Neutrophil (primary cell): ENCODE measurements at regions not wholly inside any gene's neighbourhood (a gene's known extent, or its start where the extent isn't known, plus 50 kb on each side); places are given as distances from the start of the nearest gene placed in this dataset.

ENCODE experiments used
- H3K27ac ChIP-seq: fragments of 200-600 bp; sonication (generic); 2 replicates; pipeline ENCODE4 v1.5.1; 2016; ENCODE audit warnings: mild to moderate bottlenecking, moderate library complexity
- H3K27me3 ChIP-seq: fragments of 200-600 bp; sonication (generic); 2 replicates; pipeline ENCODE4 v1.6.0; 2016; ENCODE audit warnings: mild to moderate bottlenecking
- H3K36me3 ChIP-seq: fragments of 200-600 bp; sonication (generic); 2 replicates; pipeline ENCODE4 v1.5.1; 2017
- H3K4me1 ChIP-seq, 2 experiments: fragments of 200-600 bp in 1 of 2; sonication (generic) in 1 of 2; 1 replicate in 1 of 2; 2 replicates in 1 of 2; pipeline versions ENCODE4 v1.5.1 to v1.6.1; 2013 to 2016; ENCODE audit warnings: low read depth in 1 of 2, low read length in 1 of 2, mild to moderate bottlenecking in 1 of 2, moderate library complexity in 1 of 2; ENCODE audit not compliant: control insufficient read depth in 1 of 2, insufficient read depth in 1 of 2
- H3K4me3 ChIP-seq, 2 experiments: fragments of 200-600 bp in 1 of 2; sonication (generic) in 1 of 2; 1 replicate in 1 of 2; 2 replicates in 1 of 2; pipeline ENCODE4 v1.5.1; 2013 to 2016; ENCODE audit warnings: low read depth in 1 of 2, low read length in 1 of 2, mild to moderate bottlenecking in 1 of 2, moderate library complexity in 1 of 2
- H3K9me3 ChIP-seq: fragments of 200-600 bp; sonication (generic); 2 replicates; pipeline ENCODE4 v1.5.1; 2016
- TF ChIP-seq, protein P1 (sequence below): fragments of 200-600 bp; sonication (generic); IDR thresholded peaks from 2 replicates; pipeline ENCODE4 v1.5.1; 2016; ENCODE audit warnings: antibody characterized with exemption

DNA sequence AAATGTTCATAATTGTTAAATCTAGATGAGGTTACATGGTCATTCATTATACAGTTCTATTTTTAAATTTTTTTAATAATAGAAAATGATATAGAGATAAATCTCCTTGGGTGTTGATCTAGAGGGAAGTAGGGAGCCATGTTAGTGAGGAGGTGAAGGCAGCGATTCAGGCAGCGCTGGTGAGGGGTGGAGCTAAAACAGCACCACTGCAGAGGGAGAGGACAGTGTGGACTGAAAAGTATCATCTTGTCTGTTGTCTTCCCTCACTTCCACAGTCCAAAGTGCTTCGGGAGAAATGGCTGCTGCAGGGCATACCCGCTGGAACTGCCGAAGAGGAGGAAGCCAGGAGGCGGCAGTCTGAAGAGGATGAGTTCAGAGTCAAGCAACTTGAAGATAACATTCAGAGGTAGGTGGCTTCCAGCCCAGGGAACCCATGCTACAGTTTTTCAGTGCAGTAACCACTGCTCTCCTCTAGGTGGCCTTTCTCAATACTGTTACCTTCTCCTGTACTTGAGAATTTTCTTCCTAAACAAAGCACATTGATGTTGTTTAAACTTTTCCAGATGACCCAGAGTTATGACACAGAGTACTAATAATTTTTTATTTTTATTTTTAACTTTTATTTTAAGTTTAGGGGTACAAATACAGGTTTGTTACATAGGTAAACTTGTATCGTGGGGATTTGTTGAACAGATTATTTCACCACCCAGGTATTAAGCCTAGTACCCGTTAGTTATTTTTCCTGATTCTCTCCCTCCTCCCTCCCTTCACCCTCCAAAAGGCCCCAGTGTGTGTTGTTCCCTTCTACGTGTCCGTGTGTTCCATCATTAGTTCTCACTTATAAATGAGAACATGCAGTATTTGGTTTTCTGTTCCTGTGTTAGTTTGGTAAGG lies 100.5 kb downstream of the PALM2AKAP2 start:
- Histone ChIP-seq H3K27me3 (peaks cover 8% of the 10 kb centered on the region), H3K4me1 (no peaks in the 10 kb centered on the region), H3K9me3 (no peaks in the 10 kb centered on the region), H3K27ac (no peak overlapping the region), H3K36me3 (no peaks in the 10 kb centered on the region), H3K4me3 (no peak overlapping the region)
- TF ChIP-seq, protein P1, sequence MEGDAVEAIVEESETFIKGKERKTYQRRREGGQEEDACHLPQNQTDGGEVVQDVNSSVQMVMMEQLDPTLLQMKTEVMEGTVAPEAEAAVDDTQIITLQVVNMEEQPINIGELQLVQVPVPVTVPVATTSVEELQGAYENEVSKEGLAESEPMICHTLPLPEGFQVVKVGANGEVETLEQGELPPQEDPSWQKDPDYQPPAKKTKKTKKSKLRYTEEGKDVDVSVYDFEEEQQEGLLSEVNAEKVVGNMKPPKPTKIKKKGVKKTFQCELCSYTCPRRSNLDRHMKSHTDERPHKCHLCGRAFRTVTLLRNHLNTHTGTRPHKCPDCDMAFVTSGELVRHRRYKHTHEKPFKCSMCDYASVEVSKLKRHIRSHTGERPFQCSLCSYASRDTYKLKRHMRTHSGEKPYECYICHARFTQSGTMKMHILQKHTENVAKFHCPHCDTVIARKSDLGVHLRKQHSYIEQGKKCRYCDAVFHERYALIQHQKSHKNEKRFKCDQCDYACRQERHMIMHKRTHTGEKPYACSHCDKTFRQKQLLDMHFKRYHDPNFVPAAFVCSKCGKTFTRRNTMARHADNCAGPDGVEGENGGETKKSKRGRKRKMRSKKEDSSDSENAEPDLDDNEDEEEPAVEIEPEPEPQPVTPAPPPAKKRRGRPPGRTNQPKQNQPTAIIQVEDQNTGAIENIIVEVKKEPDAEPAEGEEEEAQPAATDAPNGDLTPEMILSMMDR: peak; percentile 43

DNA sequence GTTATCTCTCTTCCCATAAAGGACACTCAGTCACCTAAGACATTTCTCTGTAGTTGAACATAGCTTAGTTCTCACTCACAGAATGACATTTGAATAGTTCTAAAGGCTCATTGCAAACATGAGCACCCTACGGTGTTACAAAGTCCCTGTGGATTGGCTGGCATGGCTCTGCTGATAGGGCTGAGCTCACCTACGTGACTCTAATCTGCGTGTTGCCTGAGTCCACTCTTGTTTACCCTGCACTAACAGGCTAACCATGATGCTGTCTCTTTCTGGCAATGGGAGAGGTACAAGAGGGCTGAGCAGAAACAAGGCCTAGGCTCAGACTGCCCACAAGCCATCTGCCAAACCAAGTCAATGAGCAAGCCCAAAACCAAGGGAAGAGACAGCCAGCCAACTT lies 103.6 kb downstream of the PALM2AKAP2 start:
- TF ChIP-seq, protein P1: no peak

DNA sequence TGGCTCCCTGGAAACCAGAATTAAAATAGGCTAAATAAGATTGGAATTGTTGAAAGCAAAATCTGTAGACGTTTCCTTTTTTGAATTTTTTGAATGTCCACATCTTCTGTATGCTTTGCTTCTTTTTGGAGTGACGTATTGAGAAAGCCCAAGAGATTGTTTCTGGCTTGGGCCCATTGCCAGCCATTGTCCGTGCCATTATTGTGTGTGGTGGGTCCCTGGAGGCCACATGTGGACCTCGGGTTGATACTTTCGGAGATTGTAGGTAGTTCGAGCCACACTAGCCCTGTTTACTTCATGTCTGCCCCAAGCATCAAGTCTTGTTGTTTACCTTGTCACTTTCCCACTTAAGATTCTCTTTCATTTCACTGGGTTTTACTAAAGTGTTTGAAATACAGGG lies 106.0 kb downstream of the PALM2AKAP2 start:
- TF ChIP-seq, protein P1: no peak
- H3K4me3 ChIP-seq: no peak overlapping the region
- H3K36me3 ChIP-seq: no peaks in the 10 kb centered on the region
- H3K27ac ChIP-seq: no peak overlapping the region
- H3K4me1 ChIP-seq: no peaks in the 10 kb centered on the region
- H3K9me3 ChIP-seq: no peaks in the 10 kb centered on the region
- no peaks in the 10 kb centered on the region for H3K27me3 ChIP-seq

More for the DNA sequence above, 103.6 kb downstream of the PALM2AKAP2 start:
- no peak overlapping the region for H3K27ac ChIP-seq
- H3K4me1 ChIP-seq: no peaks in the 10 kb centered on the region
- H3K27me3 ChIP-seq: no peaks in the 10 kb centered on the region
- H3K9me3 ChIP-seq: no peaks in the 10 kb centered on the region
- no peaks in the 10 kb centered on the region for H3K36me3 ChIP-seq
- no peak overlapping the region for H3K4me3 ChIP-seq

DNA sequence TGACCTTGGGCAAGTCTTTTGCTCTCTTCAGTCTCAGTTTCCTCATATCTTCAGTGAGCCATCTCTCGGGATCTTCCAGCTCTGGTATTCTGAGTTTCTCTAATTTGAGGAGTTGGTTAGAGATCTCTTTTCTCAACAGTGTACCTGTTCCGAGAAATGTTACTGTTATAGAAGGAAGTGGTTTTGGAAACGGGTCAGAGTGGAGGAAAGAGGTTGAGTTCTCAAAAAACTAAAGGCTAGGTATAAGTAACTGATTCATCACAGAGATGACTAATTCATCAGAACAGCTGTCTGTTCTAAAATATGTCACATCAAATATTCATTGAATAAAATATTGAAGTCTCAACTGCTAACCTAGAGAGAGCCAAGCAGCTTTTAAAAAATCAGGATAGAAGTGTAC lies 106.6 kb downstream of the PALM2AKAP2 start:
- no peaks in the 10 kb centered on the region for H3K4me1 ChIP-seq
- no peak overlapping the region for H3K27ac ChIP-seq
- TF ChIP-seq, protein P1: no peak
- no peak overlapping the region for H3K4me3 ChIP-seq
- no peaks in the 10 kb centered on the region for H3K27me3 ChIP-seq
- no peaks in the 10 kb centered on the region for H3K9me3 ChIP-seq
- no peaks in the 10 kb centered on the region for H3K36me3 ChIP-seq

DNA sequence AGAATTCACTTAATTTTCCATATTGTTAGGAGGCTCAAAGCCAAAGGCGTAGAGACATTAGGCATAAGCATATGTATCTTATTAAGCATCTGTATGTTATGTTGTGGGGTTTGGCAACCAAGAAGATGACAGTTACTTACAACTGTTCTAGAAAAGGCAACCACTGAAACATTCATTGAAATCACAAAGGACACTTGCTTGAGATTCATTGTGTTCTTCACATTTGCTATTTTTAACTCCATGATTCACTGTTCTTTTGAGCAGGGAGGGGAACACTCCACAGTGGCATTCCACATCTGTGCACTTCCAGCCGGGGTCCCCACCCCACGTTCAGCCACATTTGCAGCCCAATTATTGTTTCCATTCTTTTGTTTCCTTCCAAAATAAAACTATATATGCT lies 107.1 kb downstream of the PALM2AKAP2 start:
- no peaks in the 10 kb centered on the region for H3K36me3 ChIP-seq
- H3K9me3 ChIP-seq: no peaks in the 10 kb centered on the region
- TF ChIP-seq, protein P1: no peak
- H3K27ac ChIP-seq: no peak overlapping the region
- H3K4me1 ChIP-seq: no peaks in the 10 kb centered on the region
- H3K27me3 ChIP-seq: no peaks in the 10 kb centered on the region
- no peak overlapping the region for H3K4me3 ChIP-seq
